HFF-Myc (cell line): ENCODE measurements at regions not wholly inside any gene's neighbourhood (a gene's known extent, or its start where the extent isn't known, plus 50 kb on each side); places are given as distances from the start of the nearest gene placed in this dataset.
A peak's percentile ranks its signal among the peaks of the same experiment; 100 is the strongest.

ENCODE experiments used
- DNase-seq: peaks from one replicate; pipeline ENCODE4 v3.0.0-alpha.2; 2011; ENCODE audit warnings: low read depth; ENCODE audit errors: extremely low read depth
- H3K4me3 ChIP-seq: replicated peaks from 2 replicates; pipeline ENCODE4 v1.5.1; 2011; ENCODE audit warnings: low read depth, mild to moderate bottlenecking, control low read depth, low read length
- CTCF ChIP-seq: IDR thresholded peaks from 2 replicates; pipeline ENCODE4 v1.5.1; 2012; ENCODE audit warnings: mild to moderate bottlenecking, low read depth, low read length, control low read depth; ENCODE audit errors: missing control alignments

- DNase-seq = no peak
- no peak overlapping the region for H3K4me3 ChIP-seq
- no peak for TF ChIP-seq CTCF
These were observed 188.7 kb upstream of the TNRC6C start for GRCh38 chr17:77769762-77770161.

- TF ChIP-seq CTCF = no peak
- no peak overlapping the region for H3K4me3 ChIP-seq
- no peak for DNase-seq
These were observed 188.0 kb upstream of the TNRC6C start for GRCh38 chr17:77770331-77771105.

GRCh38 chr17:77771145-77771544, 187.4 kb upstream of the TNRC6C start:
- no peak for DNase-seq

GRCh38 chr17:77771587-77771986, 186.9 kb upstream of the TNRC6C start:
- DNase-seq = no peak
- TF ChIP-seq CTCF = no peak

More at GRCh38 chr17:77771145-77771544, 187.4 kb upstream of the TNRC6C start:
- no peak for TF ChIP-seq CTCF
- H3K4me3 ChIP-seq = no peak overlapping the region

GRCh38 chr17:77771998-77772397, 186.5 kb upstream of the TNRC6C start:
- H3K4me3 ChIP-seq = no peak overlapping the region
- DNase-seq = no peak
- no peak for TF ChIP-seq CTCF

More at GRCh38 chr17:77771587-77771986, 186.9 kb upstream of the TNRC6C start:
- no peak overlapping the region for H3K4me3 ChIP-seq

GRCh38 chr17:77772461-77772897, 186.0 kb upstream of the TNRC6C start:
- no peak for DNase-seq
- TF ChIP-seq CTCF = peak; percentile 49
- no peak overlapping the region for H3K4me3 ChIP-seq

- no peak for DNase-seq
- no peak overlapping the region for H3K4me3 ChIP-seq
- no peak for TF ChIP-seq CTCF
These were observed 185.6 kb upstream of the TNRC6C start for GRCh38 chr17:77772899-77773358.
